Caco-2 (cell line): ENCODE measurements at regions not wholly inside any gene's neighbourhood (a gene's known extent, or its start where the extent isn't known, plus 50 kb on each side); places are given as distances from the start of the nearest gene placed in this dataset.

ENCODE experiments used
- BruUV-seq: library from RNA; stranded (reverse); fragments of 400-500 nt; replicated peaks from 2 replicates; lab custom pipeline; 2021; lab: Mats Ljungman, UMichigan
- CTCF ChIA-PET: fragments of 300-600 bp; sonication (Branson Sonifier 250); formaldehyde crosslinking; loops from one replicate; lab custom pipeline; 2022; ENCODE audit warnings: antibody characterized with exemption; lab: Charles Lee
- POLR2A ChIA-PET: fragments of 300-600 bp; sonication (Branson Sonifier 250); formaldehyde crosslinking; loops from one replicate; lab custom pipeline; 2022; ENCODE audit warnings: antibody characterized with exemption; lab: Charles Lee
- DNase-seq, 2 experiments: peaks; one replicate each; pipeline versions ENCODE4 v3.0.0 to v3.0.0-alpha.2; 2020 to 2022
- H3K27me3 ChIP-seq: replicated peaks from 2 replicates; pipeline ENCODE4 v1.6.0; 2011; ENCODE audit warnings: low read length; ENCODE audit not compliant: control insufficient read depth, insufficient read depth
- H3K36me3 ChIP-seq: 2 replicates; pipeline ENCODE4 v1.5.1; 2011; ENCODE audit warnings: low read length; ENCODE audit not compliant: control insufficient read depth, insufficient read depth
- H3K4me1 ChIP-seq: fragments of 250-450 bp; sonication (Bioruptor Pico); 2 replicates; pipeline ENCODE4 v1.5.1; 2020; ENCODE audit warnings: mild to moderate bottlenecking
- H3K4me3 ChIP-seq: 2 replicates; pipeline ENCODE4 v1.5.1; 2011; ENCODE audit warnings: low read depth, mild to moderate bottlenecking, control low read depth, low read length
- H3K9me3 ChIP-seq: fragments of 250-450 bp; sonication (Bioruptor Pico); 2 replicates; pipeline ENCODE4 v1.5.1; 2020; ENCODE audit warnings: mild to moderate bottlenecking, moderate library complexity
- H3K27ac Mint-ChIP-seq: one replicate; pipeline ENCODE4 v1.8.0; 2022; ENCODE audit warnings: mixed read lengths; ENCODE audit not compliant: unreplicated experiment
- H3K27me3 Mint-ChIP-seq: one replicate; pipeline ENCODE4 v1.8.0; 2022; ENCODE audit warnings: mixed read lengths; ENCODE audit not compliant: insufficient read depth, unreplicated experiment
- H3K36me3 Mint-ChIP-seq: one replicate; pipeline ENCODE4 v1.8.0; 2022; ENCODE audit warnings: mild to moderate bottlenecking, mixed read lengths; ENCODE audit not compliant: insufficient read depth, unreplicated experiment
- H3K4me1 Mint-ChIP-seq: one replicate; pipeline ENCODE4 v1.8.0; 2022; ENCODE audit warnings: low read depth, mixed read lengths; ENCODE audit not compliant: unreplicated experiment
- H3K4me3 Mint-ChIP-seq: one replicate; pipeline ENCODE4 v1.8.0; 2022; ENCODE audit warnings: mild to moderate bottlenecking, moderate library complexity, mixed read lengths; ENCODE audit not compliant: unreplicated experiment
- H3K9me3 Mint-ChIP-seq: one replicate; pipeline ENCODE4 v1.8.0; 2022; ENCODE audit warnings: mixed read lengths; ENCODE audit not compliant: unreplicated experiment
- CTCF ChIP-seq, 2 experiments: fragments of 200-600 bp in 1 of 2; IDR thresholded peaks; 1 replicate in 1 of 2; 2 replicates in 1 of 2; pipeline versions ENCODE4 v1.5.1 to v1.8.0; 2011 to 2022; ENCODE audit warnings: antibody characterized with exemption in 1 of 2, control low read depth in 1 of 2, inconsistent platforms in 1 of 2, low read depth in 1 of 2, low read length in 1 of 2, mild to moderate bottlenecking in 1 of 2, moderate library complexity in 1 of 2; ENCODE audit not compliant: insufficient read depth in 1 of 2, severe bottlenecking in 1 of 2, unreplicated experiment in 1 of 2
- intact Hi-C: fragments of 100-400 bp; cut with micrococcal nuclease; formaldehyde crosslinking; loops from one replicate; pipeline ENCODE4 v1.10.0; 2022; ENCODE audit not compliant: unreplicated experiment

GRCh38 chr3:59408047-59408624 lies 358.3 kb upstream of the CFAP20DC start:
- no peaks in the 10 kb centered on the region for H3K4me1 Mint-ChIP-seq
- BruUV-seq: no TSS peak

GRCh38 chr3:59407425-59407824 lies 357.6 kb upstream of the CFAP20DC start:
- Histone ChIP-seq H3K36me3 (no peaks in the 10 kb centered on the region), H3K9me3 (no peaks in the 10 kb centered on the region), H3K4me3 (no peak overlapping the region), H3K4me1 (no peaks in the 10 kb centered on the region), H3K27me3 (no peaks in the 10 kb centered on the region)
- intact Hi-C loops: no loop called here
- H3K4me3 Mint-ChIP-seq: no peak overlapping the region
- H3K27ac Mint-ChIP-seq: no peak overlapping the region
- no peaks in the 10 kb centered on the region for H3K4me1 Mint-ChIP-seq
- BruUV-seq: no TSS peak
- no peaks in the 10 kb centered on the region for H3K9me3 Mint-ChIP-seq
- DNase-seq: no peak
- H3K36me3 Mint-ChIP-seq: no peaks in the 10 kb centered on the region
- H3K27me3 Mint-ChIP-seq: peaks cover 11% of the 10 kb centered on the region
- POLR2A ChIA-PET: no interaction called here
- CTCF ChIA-PET: interaction anchor here (0.6 kb wide), 1 partner anchor 1089 kb away, joined by 3 read pairs; no protein-coding TSS in a partner anchor
- no peak for TF ChIP-seq CTCF (IDR thresholded peaks at IDR 0.05; ENCODE audit: insufficient read depth in 1 of 2, low read depth in 1 of 2, low read length in 1 of 2, severe bottlenecking in 1 of 2, unreplicated experiment in 1 of 2)

More at GRCh38 chr3:59408047-59408624, 358.3 kb upstream of the CFAP20DC start:
- H3K4me1 ChIP-seq: no peaks in the 10 kb centered on the region
- no peak overlapping the region for H3K4me3 ChIP-seq
- H3K9me3 ChIP-seq: no peaks in the 10 kb centered on the region
- DNase-seq: no peak
- no peaks in the 10 kb centered on the region for H3K27me3 ChIP-seq
- ChIA-PET CTCF (interaction anchor here (0.6 kb wide), 1 partner anchor 1090 kb away, joined by 3 read pairs; no protein-coding TSS in a partner anchor), POLR2A (no interaction called here)
- TF ChIP-seq CTCF (IDR thresholded peaks at IDR 0.05; ENCODE audit: insufficient read depth in 1 of 2, low read depth in 1 of 2, low read length in 1 of 2, severe bottlenecking in 1 of 2, unreplicated experiment in 1 of 2): no peak
- H3K27me3 Mint-ChIP-seq: peaks cover 11% of the 10 kb centered on the region
- H3K27ac Mint-ChIP-seq: no peak overlapping the region
- no peaks in the 10 kb centered on the region for H3K9me3 Mint-ChIP-seq
- H3K4me3 Mint-ChIP-seq: no peak overlapping the region
- H3K36me3 ChIP-seq: no peaks in the 10 kb centered on the region
- H3K36me3 Mint-ChIP-seq: no peaks in the 10 kb centered on the region
- intact Hi-C loops: no loop called here

- Histone ChIP-seq H3K9me3 (no peaks in the 10 kb centered on the region), H3K4me1 (no peaks in the 10 kb centered on the region), H3K27me3 (no peaks in the 10 kb centered on the region), H3K36me3 (no peaks in the 10 kb centered on the region), H3K4me3 (no peak overlapping the region)
- H3K9me3 Mint-ChIP-seq: no peaks in the 10 kb centered on the region
- H3K27ac Mint-ChIP-seq: no peak overlapping the region
- H3K36me3 Mint-ChIP-seq: no peaks in the 10 kb centered on the region
- ChIA-PET CTCF (no interaction called here), POLR2A (no interaction called here)
- H3K4me3 Mint-ChIP-seq: no peak overlapping the region
- no peaks in the 10 kb centered on the region for H3K4me1 Mint-ChIP-seq
- DNase-seq: no peak
- intact Hi-C loops: no loop called here
- BruUV-seq: no TSS peak
- H3K27me3 Mint-ChIP-seq: peaks cover 11% of the 10 kb centered on the region
- no peak for TF ChIP-seq CTCF (IDR thresholded peaks at IDR 0.05; ENCODE audit: insufficient read depth in 1 of 2, low read depth in 1 of 2, low read length in 1 of 2, severe bottlenecking in 1 of 2, unreplicated experiment in 1 of 2)
Observed at GRCh38 chr3:59406943-59407342, 357.1 kb upstream of the CFAP20DC start.
